PC-3 (cell line): ENCODE measurements at regions not wholly inside any gene's neighbourhood (a gene's known extent, or its start where the extent isn't known, plus 50 kb on each side); places are given as distances from the start of the nearest gene placed in this dataset.

Experiments used
- ATAC-seq: fragments of 200-7000 bp; cut with Tn5 transposase; 2 replicates; pipeline ENCODE4 v1.9.1; 2020; ENCODE audit warnings: mild to moderate bottlenecking, moderate library complexity
- BruUV-seq: library from RNA; stranded (reverse); fragments of 400-500 nt; replicated peaks from 2 replicates; lab custom pipeline; 2021; lab: Mats Ljungman, UMichigan
- CTCF ChIA-PET: fragments of 300-600 bp; sonication (Branson Sonifier 250); formaldehyde crosslinking; loops from one replicate; lab custom pipeline; 2022; ENCODE audit warnings: antibody characterized with exemption; lab: Charles Lee
- POLR2A ChIA-PET: fragments of 300-600 bp; sonication (Branson Sonifier 250); formaldehyde crosslinking; loops from one replicate; lab custom pipeline; 2022; ENCODE audit warnings: antibody characterized with exemption; ENCODE audit not compliant: unreplicated experiment; lab: Charles Lee
- DNase-seq: peaks from one replicate; pipeline ENCODE4 v3.0.0-alpha.2; 2015
- H2AFZ ChIP-seq: fragments of 300-600 bp; sonication (generic); 2 replicates; pipeline ENCODE4 v1.6.0; 2016; ENCODE audit warnings: antibody characterized with exemption, low read length
- H3F3A ChIP-seq: fragments of 300-600 bp; sonication (generic); one replicate; pipeline ENCODE4 v1.6.0; 2017; ENCODE audit warnings: antibody characterized with exemption, low read length, control low read depth, mild to moderate bottlenecking; ENCODE audit not compliant: unreplicated experiment
- H3K27ac ChIP-seq: fragments of 300-600 bp; sonication (generic); 2 replicates; pipeline ENCODE4 v1.5.1; 2016; ENCODE audit warnings: mild to moderate bottlenecking, low read length
- H3K27me3 ChIP-seq: fragments of 300-600 bp; sonication (generic); 2 replicates; pipeline ENCODE4 v1.6.1; 2016; ENCODE audit warnings: low read length, mixed read lengths
- H3K36me3 ChIP-seq: fragments of 300-600 bp; sonication (generic); 2 replicates; pipeline ENCODE4 v1.6.1; 2016; ENCODE audit warnings: low read depth, mixed run types, low read length, mixed read lengths
- H3K4me1 ChIP-seq: fragments of 300-600 bp; sonication (generic); 2 replicates; pipeline ENCODE4 v1.5.1; 2016; ENCODE audit warnings: low read length; ENCODE audit not compliant: insufficient read depth
- H3K4me2 ChIP-seq: fragments of 300-600 bp; sonication (generic); 2 replicates; pipeline ENCODE4 v1.6.0; 2016; ENCODE audit warnings: low read length
- H3K4me3 ChIP-seq: fragments of 300-600 bp; sonication (generic); 2 replicates; pipeline ENCODE4 v1.5.1; 2016; ENCODE audit warnings: mild to moderate bottlenecking, low read length, mixed read lengths
- H3K79me2 ChIP-seq: fragments of 300-600 bp; sonication (generic); 2 replicates; pipeline ENCODE4 v1.6.1; 2017; ENCODE audit warnings: low read length, mixed read lengths
- H3K9ac ChIP-seq: fragments of 300-600 bp; sonication (generic); 2 replicates; pipeline ENCODE4 v1.6.0; 2016; ENCODE audit warnings: mild to moderate bottlenecking, low read length
- H3K9me2 ChIP-seq: fragments of 300-600 bp; sonication (generic); replicated peaks from 2 replicates; pipeline ENCODE4 v1.6.1; 2016; ENCODE audit warnings: mixed run types, low read length, mixed read lengths
- H3K9me3 ChIP-seq: fragments of 300-600 bp; sonication (generic); 2 replicates; pipeline ENCODE4 v1.6.1; 2016; ENCODE audit warnings: low read length, mixed read lengths
- H4K20me1 ChIP-seq: fragments of 300-600 bp; sonication (generic); 2 replicates; pipeline ENCODE4 v1.6.1; 2016; ENCODE audit warnings: low read length, mixed read lengths
- CTCF ChIP-seq: fragments of 300-600 bp; sonication (generic); conservative IDR thresholded peaks from 2 replicates; pipeline ENCODE4 v1.5.1; 2017; ENCODE audit warnings: antibody characterized with exemption, low read depth, mild to moderate bottlenecking, low read length
- EZH2 ChIP-seq: fragments of 300-600 bp; sonication (generic); IDR thresholded peaks from one replicate; pipeline ENCODE4 v1.6.1; 2017; ENCODE audit warnings: antibody characterized with exemption, mild to moderate bottlenecking, low read length; ENCODE audit not compliant: unreplicated experiment
- EZH2phosphoT487 ChIP-seq: fragments of 300-600 bp; sonication (generic); IDR thresholded peaks from 2 replicates; pipeline ENCODE4 v1.6.1; 2018; ENCODE audit warnings: mild to moderate bottlenecking, antibody characterized with exemption, low read length, borderline replicate concordance
- intact Hi-C: fragments of 100-400 bp; cut with micrococcal nuclease; formaldehyde crosslinking; loops from 2 replicates; pipeline ENCODE4 v1.9.0; 2023

DNA sequence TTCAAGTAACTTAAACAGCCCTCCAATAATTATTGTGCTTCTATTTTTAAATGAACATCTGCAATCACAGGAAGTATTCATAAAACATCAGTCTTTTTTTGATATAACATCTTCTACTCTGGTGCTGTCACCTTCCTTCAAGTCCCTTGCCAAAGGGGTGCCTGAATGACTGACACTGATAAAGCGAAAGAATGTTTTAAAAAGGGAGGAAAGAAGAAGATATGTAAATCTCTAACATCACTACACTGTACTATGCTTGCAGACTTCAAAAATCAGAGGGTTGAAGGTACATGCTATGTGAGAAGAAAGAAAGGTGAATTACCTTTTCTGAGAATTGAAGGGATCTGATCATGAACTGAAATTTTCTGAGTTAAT is 253.7 kb downstream of the ZPLD1 start:
- POLR2A ChIA-PET, result no interaction called here
- H3K4me2 ChIP-seq, result no peak overlapping the region
- no TSS peak for BruUV-seq

GRCh38 chr3:102691507-102691906 is 256.7 kb downstream of the ZPLD1 start:
- no peaks in the 10 kb centered on the region for H3K9me2 ChIP-seq
- POLR2A ChIA-PET, result no interaction called here
- peaks cover 42% of the 10 kb centered on the region for H3K27me3 ChIP-seq
- H3K79me2 ChIP-seq, result no peaks in the 10 kb centered on the region
- no peak for TF ChIP-seq CTCF
- no peaks in the 10 kb centered on the region for H4K20me1 ChIP-seq
- no peak overlapping the region for H2AFZ ChIP-seq
- ATAC-seq, result no peak
- H3K36me3 ChIP-seq, result no peaks in the 10 kb centered on the region
- no TSS peak for BruUV-seq
- H3K4me3 ChIP-seq, result no peak overlapping the region
- H3K4me1 ChIP-seq, result no peaks in the 10 kb centered on the region
- no peaks in the 10 kb centered on the region for H3F3A ChIP-seq
- DNase-seq, result no peak
- CTCF ChIA-PET, result no interaction called here
- no peak overlapping the region for H3K9ac ChIP-seq
- intact Hi-C loops, result no loop called here
- no peaks in the 10 kb centered on the region for H3K9me3 ChIP-seq
- no peak overlapping the region for H3K27ac ChIP-seq
- H3K4me2 ChIP-seq, result no peak overlapping the region

More for the DNA sequence above, 253.7 kb downstream of the ZPLD1 start:
- intact Hi-C loops, result no loop called here
- H3K4me3 ChIP-seq, result no peak overlapping the region
- CTCF ChIA-PET, result no interaction called here
- no peaks in the 10 kb centered on the region for H3K36me3 ChIP-seq
- no peak for TF ChIP-seq CTCF
- TF ChIP-seq EZH2phosphoT487, result no peak
- TF ChIP-seq EZH2, result no peak
- H3K9me3 ChIP-seq, result no peaks in the 10 kb centered on the region
- ATAC-seq (no peak), DNase-seq (no peak)
- no peaks in the 10 kb centered on the region for H3K4me1 ChIP-seq
- H2AFZ ChIP-seq, result no peak overlapping the region
- no peak overlapping the region for H3K27ac ChIP-seq
- H3F3A ChIP-seq, result no peaks in the 10 kb centered on the region
- no peaks in the 10 kb centered on the region for H3K79me2 ChIP-seq
- peaks cover 50% of the 10 kb centered on the region for H3K27me3 ChIP-seq
- H3K9ac ChIP-seq, result no peak overlapping the region
- no peaks in the 10 kb centered on the region for H4K20me1 ChIP-seq
- no peaks in the 10 kb centered on the region for H3K9me2 ChIP-seq

GRCh38 chr3:102699104-102699818 is 264.4 kb downstream of the ZPLD1 start:
- Histone ChIP-seq H3K9ac (no peak overlapping the region), H2AFZ (no peak overlapping the region), H3K27me3 (peaks cover 31% of the 10 kb centered on the region), H3K27ac (no peak overlapping the region), H3K79me2 (no peaks in the 10 kb centered on the region), H3F3A (no peaks in the 10 kb centered on the region), H3K4me1 (no peaks in the 10 kb centered on the region), H3K9me2 (no peaks in the 10 kb centered on the region), H3K4me3 (no peak overlapping the region), H4K20me1 (no peaks in the 10 kb centered on the region), H3K4me2 (no peak overlapping the region), H3K9me3 (no peaks in the 10 kb centered on the region), H3K36me3 (no peaks in the 10 kb centered on the region)
- no peak for DNase-seq
- ChIA-PET POLR2A (no interaction called here), CTCF (no interaction called here)
- intact Hi-C loops, result no loop called here
- no TSS peak for BruUV-seq
- no peak for TF ChIP-seq EZH2
- no peak for TF ChIP-seq CTCF
- no peak for TF ChIP-seq EZH2phosphoT487
- ATAC-seq, result no peak
